HG02938 (cell line): ENCODE measurements at regions not wholly inside any gene's neighbourhood (a gene's known extent, or its start where the extent isn't known, plus 50 kb on each side); places are given as distances from the start of the nearest gene placed in this dataset.
A peak's percentile ranks its signal among the peaks of the same experiment; 100 is the strongest.

Experiments
- ATAC-seq: cut with Tn5 transposase; IDR thresholded peaks from one replicate; pipeline ENCODE4 v1.9.1; 2021; ENCODE audit warnings: mild to moderate bottlenecking, moderate library complexity; ENCODE audit not compliant: unreplicated experiment

DNA sequence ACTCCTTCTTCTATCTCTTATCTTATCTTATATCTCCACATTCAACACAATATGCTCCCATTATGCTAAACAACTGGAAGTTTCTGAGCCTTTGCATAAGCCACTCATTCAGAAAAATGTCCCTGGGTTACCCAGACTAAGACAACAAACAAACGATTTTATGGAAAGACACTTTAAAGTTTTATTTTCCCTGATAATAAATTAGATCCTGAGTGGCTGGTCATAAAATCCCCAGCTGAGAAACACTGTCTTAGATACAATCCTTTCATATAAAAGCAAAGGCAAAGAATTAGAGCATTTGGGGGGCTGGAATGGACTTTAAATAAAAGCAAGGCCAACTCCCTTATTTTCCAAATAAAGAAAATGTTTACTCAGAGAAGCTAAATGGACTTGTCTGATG is 322.3 kb downstream of the GBE1 start:
- no peak for ATAC-seq

DNA sequence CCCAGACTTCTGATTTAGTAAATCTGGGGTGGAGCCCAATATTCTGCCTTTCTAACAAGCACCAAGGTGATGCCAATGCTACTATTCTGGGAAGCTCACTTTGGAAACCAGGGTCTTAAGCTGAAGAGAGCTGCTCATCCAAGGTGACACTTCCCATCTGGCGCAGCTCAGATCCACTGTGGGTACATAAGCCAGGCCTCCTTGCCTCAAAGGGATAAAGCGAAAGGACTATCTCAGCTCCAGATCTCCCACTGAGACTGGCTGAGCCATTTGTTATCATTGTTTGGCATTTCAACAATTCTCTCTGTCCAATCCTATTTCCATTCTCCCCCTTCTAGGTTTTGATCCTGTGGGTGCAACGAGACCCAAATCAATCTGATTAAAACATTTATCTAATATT is 323.8 kb downstream of the GBE1 start:
- no peak for ATAC-seq

DNA sequence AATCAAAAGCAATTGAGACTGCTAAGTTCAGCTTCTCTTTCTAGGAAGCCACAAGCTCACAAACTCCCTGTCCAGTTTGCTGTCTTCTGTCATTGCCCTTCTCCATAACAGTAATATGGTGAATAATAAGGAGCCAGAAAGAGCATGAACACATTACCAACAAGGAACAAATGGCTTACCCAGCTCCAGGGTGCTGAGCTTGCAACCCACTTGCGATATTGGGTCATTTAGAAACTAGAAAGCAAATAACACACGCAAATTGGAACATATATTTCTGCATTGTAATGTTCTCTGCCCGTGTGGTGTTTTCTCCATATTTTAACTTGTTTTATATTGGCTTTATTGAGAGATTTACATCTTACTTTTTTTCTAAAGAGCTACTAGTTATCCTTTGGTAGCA is 325.3 kb downstream of the GBE1 start:
- ATAC-seq, result no peak

DNA sequence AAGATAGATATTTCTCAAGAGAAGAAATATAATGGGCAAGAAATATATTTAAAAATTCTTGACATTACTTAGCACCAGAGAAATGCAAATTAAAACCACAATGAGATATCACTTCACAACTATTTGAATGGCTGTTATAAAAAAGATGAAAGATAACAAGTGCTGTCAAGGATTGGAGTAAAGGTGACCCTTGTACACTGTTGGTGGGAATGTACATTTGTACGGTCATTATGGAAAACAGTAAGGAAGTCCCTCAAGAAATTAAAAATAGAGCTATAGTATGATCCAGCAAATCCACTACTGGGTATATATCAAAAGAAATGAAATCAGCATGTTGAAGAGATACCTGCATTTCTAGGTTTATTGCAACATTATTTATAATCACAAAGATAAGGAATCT is 326.4 kb downstream of the GBE1 start:
- ATAC-seq, result no peak

DNA sequence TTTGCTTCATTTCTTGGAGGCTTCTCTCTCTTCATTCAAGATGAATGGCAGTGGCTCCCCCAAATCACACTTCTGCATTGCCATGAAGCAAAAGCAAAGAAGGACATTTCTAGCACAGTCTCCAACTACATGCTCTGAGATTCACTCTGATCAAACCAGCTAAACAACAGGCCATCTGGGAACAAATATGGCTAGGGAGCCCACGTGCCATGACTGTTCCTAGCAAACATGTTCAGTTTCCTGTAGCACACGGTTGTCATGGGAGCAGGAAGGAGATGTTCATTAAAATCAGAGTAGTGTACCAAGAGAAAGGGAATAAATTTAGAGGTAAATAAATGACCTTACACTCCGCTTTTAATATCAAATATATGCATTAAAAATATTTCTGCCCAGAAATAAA is 327.3 kb downstream of the GBE1 start:
- no peak for ATAC-seq

DNA sequence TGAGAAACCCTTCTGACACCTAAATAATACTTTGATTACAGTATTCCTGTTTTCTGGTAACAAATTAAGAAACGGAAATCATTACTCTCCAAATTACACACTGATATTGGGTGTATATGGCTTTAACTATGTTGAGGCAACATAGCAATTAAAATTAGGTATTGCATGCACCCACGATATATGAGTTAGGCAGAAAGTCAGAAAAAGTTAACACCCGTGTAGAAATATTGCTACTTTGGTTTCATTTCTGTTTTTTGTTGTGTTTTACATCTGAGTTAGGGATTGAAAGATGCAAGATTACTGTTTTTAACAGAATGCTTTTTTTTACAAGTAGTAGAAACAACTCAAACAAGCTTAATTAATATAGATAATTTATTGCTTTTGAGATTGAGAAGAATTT is 327.8 kb downstream of the GBE1 start:
- ATAC-seq, result no peak

DNA sequence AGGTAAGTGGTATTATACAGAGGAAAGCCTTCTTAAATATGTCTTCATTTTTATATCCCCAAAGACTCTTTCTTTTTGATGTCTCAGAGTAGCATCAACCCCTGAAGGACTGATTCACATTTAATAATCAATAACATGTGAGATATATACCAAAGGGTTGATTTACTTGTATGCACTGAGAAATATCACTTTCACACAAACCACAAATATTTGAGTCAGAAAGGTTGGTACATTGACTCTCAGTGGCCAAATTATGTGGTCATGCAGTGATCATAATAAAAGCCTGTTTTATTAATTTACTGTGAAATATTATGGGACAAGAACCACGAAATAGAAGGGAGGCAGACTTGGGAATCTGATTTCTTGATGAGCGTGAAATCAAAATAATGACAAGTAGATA is 329.0 kb downstream of the GBE1 start:
- ATAC-seq, result no peak

DNA sequence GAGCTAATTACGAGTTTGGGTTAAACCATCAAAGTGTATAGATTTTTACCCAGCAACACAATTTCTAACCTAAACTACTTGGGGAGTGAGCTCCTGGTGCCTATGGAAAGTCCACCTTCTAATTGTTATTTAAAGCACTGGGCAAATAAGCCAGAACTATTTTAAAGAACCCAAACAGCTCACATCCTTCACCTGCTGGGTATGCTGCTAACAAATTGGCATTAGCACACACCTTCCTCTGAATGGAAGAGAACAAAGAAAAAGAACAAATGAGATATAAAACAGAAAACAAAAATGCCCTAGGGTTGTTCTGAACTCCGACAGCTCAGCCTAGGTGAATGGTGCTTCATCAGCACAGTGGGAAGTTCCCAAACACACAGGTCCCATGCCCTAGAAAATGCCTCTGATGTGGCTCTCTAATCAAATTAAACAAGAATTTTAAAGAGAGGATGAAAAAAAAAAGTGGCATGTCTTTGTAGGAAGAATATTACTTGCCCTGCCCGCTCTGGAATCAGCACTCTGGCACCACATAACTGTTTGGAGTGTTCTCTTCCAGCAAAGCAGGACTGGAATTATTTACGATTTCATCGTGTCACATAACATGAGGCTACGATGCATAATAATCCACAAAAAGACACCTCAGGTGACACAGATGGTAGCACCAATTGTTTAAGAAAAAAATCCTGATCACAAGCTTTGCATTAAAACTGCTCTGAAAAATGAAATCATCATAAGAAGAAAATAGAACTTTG is 334.4 kb downstream of the GBE1 start:
- ATAC-seq, result no peak

DNA sequence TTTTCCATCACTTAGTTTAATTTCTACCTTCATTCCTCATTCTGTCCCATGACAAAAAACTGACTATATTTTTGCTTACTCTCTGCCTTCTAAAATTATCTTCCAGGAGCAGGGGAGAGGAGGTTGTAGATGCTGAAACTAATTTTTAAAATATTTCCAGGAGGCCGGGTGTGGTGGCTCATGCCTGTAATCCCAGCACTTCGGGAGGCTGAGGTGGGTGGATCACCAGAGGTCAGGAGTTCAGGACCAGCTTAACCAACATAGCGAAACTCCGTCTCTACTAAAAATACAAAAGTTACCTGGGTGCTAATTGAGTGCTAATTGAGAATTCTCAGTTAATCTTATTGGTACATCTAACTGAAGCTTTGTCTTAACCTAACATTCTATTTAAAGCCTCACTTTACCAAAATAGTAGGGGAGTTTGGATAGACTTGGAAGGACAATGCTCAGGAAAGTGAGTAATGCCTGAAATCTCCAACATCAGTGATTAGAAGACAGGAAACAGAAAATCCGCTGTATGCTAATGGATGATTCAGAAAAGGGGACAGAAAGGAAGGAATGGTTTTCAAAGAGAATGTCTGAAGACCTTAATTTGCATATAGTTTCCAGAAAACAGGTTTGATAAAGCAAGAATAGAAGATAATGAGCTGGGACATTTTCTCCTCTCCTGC is 336.1 kb downstream of the GBE1 start:
- ATAC-seq, result no peak

DNA sequence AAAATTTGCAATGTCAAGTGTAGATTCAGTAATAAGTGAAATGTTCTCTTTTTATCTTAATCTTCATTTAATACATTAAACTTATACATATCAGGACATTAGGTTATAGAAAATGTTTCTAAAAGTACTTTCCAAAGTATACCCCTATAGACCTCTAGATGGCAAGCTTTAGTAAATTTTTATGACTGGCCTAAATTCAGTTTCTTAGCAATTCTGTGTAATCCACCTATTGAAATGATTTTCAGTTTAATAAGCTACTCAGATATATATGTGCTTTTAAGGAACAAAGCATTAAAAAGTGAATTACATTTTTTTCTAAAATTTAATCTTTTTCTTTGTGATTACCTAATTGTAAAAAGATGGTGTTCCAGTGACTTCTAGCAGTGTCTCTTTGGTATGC is 342.2 kb downstream of the GBE1 start:
- no peak for ATAC-seq

DNA sequence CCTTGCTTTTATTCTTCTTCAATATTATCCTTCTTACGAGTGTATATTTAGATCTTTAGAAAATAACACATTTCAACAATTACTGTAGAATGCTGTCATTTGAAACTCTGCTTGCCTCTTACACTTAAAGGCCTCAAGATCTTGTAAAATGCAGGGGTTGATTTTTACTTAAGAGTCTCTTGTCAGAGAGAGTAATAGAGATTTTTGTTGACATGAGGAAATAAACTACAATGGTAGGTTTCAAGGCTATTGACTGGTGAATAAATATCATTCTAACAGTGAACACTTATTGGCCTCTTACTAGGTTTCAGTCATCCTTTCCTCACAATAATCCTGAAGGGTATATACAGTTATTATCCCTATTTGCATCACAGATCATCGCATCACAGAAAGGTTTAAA is 344.6 kb downstream of the GBE1 start:
- ATAC-seq, result no peak

DNA sequence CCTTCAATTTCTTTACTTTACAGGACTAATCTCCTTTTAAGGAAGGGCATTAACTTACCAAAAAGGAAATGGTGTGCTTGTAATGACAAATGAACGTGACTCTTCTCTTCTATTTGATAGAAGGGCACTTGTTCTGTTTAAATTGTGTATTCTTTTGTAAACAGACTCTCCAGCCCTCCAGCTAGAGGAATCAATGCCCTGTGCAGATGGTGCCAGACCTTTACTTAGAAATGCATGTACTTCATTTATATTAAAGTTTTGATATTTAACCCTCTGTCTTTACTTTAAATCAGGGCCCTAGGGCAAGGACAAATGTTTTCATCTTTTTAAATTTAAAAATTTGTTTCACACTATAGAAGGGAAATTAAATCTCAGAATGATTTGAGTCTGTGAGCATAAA is 355.1 kb downstream of the GBE1 start:
- no peak for ATAC-seq

DNA sequence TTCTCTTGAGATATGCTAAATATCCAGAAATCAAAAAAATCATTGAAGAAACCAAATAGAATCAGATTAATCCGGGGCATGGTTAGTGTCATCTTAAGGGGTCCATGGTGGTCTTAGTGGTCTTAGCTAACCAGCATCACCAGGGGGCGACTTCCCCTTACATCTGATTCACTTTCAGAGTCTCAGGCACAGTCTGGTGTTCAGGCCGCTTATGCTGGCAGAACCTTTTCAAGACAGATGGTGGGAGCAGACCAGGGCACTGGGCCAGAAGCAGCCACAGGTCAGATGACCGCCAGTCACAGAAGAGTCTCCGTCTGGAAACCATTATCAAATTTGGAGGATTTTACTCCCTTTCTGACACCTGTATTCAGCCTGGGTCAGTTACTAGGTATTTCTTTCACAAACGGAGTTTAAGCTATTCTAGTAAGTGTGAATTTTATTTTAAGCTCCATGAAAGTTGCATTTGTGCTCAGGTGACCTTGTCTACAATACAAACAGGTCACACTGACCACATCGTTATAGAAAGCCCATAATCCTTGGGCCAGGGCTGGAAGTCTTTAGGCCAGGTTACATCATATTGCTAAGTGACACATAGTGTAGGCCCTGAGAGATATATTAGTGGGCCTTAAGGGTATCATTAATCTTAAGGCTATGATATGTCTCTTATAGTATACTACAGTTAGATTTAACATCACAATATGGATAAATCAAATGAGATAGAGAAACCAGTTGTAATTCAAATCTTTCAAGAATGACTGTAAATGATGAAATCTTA is 365.5 kb downstream of the GBE1 start:
- ATAC-seq, result peak; percentile 27

DNA sequence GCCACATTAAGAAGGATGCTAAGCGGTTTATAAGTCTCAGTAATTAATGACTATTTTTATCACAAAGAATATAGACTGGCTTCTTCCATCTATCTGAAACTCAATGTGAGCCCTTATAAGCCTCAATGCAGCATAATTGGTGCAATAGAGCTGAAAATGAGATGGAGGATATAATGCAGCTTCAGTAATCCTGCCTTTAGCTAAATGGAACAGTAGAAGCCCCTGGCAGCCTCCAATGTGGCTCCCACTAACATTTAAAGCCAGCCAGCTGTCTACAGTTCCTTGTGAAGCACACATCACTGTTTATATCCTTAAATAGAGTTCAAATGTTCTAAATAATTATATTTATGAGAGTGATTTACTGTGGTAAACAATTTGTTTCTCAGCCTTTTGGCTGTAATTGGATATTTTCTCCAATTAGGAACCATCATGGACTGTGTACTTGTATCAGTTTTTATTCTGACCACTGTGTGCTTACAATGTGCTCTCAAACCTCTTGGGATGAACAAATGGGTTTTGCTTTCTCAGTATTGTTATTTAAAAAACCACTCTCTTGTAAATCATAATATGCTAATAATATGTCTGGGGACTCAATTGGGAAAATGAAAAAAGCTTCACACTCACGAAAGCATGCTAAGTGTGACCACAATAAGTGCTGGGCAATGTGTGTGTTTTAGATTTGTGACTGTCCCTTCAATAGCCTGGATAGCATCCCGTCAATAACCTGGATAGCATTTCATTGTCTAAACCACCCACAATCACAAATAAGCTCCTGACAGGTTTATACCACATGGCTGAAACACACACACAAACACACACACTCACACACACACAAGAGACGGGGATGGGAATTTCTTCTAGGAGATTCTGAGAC is 366.6 kb downstream of the GBE1 start:
- no peak for ATAC-seq

DNA sequence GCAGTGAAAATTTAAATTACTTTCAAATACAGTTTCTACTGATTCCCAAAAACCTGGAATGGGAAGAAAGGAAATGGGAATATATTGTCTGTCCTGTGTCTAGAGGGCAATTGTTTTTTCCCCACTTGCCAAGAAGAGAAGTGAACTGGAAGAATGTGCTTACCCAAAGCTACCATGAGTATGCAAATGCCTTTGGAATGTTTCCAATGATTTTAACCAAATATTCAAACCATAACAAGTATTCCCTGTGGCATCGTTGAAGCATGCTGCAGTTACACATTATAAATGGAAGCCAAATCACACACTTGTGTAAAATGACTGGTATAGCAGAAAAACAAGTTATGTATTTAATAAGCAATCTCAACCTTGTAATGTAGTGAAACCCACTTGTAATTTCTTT is 368.2 kb downstream of the GBE1 start:
- no peak for ATAC-seq

DNA sequence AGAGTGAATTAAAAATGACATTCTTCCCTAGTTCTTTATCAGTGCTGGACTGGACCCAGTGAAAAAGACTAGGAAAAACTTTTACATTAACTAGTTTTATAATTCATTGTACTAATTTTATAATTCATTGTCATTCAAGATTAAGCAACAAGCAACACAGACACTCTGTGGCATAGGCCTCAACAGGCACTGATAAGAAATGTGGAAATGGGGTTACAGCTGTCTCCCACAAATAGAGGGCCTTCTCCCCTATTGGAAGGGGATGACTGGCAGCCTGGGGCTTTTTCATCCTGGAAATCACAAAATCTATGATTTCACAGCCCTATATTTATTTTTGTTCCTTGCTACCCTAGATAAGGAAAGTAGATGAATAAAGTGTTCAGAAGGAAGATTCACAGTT is 370.6 kb downstream of the GBE1 start:
- ATAC-seq, result no peak

DNA sequence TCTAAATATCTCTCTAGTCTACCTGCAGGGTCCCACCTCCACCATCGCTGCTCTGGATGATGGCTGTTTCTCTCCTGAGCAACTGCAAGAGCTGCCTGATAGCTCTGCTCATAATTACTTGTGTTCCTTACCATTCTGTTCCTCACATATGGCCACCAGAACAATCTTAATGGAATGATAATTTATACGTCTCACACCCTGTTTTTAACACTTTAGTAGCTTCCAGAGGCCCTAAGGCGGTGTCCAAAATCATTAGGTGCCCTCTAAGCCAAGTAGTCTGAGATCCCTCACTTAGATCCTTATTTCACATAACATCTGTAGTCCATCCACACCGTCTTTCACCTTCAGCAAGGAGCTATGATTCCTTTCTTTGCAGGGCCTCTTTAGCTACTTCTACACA is 373.3 kb downstream of the GBE1 start:
- ATAC-seq, result no peak

DNA sequence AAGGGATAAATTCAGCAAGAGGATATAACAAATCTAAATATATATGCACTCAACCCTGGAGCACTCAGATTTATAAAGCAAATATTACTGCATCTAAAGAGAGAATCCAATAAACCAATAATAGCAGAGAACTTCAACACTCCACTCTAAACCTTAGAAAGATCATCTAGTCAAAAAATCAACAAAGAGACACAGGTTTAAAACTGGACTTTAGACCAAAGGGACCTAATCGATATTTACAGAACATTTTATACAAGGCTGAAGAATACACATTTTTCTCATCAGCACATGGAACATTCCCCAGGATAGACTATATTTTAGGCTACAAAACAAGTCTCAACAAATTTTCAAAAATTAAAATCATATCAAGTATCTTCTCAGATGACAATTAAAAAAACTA is 379.0 kb downstream of the GBE1 start:
- ATAC-seq, result no peak

DNA sequence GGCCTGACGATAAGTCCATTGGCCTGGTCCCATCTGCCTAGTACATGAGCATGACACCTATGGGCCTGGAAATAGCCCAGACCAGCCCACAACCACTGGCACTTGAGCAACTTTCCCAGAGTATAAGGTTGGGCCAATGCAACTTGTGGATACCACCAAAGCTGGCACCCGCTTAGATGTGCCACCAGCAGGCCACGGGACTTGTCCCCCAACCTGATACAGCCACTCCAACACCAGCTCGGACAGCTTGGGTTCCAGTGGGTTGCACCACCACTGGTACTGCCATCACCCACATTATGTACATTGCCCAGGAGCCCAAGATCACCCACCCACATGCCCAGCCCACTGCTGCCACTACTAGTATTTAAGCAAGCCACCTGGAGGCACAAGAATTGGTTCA is 381.2 kb downstream of the GBE1 start:
- no peak for ATAC-seq

DNA sequence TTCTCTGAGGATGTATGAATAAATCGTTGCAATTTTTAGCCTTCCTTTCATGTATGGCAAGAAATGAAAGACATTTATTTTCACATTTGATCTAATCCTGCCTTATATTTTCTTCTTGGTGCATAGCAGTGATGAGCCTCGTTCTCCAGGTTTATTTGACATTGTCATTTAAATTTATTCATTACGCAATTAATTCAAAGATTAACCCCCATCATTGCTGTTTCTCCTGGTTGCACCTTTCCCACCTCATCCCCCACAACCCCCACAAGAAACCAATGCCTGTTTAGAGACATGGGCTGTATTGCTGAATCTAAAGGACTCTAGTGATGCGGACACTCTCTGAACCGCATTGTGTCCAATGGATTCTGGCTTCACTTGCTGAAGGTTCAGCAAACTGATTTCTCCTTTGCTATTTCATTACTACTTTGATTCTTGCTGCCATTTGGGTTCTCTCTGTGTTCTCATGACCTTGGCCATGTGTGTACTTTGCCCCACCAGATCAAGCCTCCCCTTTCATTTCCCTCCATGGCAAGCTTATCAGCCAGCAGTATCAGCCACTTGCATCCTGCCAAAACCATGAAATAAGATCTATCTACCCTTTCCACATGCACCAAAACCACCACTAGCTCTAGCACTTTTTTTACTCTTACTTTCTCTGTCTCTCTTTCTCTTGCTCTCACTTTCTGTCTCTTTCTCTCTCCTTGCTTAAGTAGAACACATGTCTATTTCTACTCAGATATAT is 382.7 kb downstream of the GBE1 start:
- ATAC-seq, result no peak
